KG1 (cell line): ENCODE measurements at regions not wholly inside any gene's neighbourhood (a gene's known extent, or its start where the extent isn't known, plus 50 kb on each side); places are given as distances from the start of the nearest gene placed in this dataset.
"Not testable (repeated sequence)": the region's sequence is repeated elsewhere in the genome, so short reads cannot be mapped to it uniquely, and the experiment has no call there.

Source experiments
- DNase-seq: peaks from one replicate; lab custom pipeline; 2025; lab: John Stamatoyannopoulos, UW

- not testable (repeated sequence) for DNase-seq
These were observed 77.9 kb downstream of the NR4A2 start for GRCh38 chr2:156254637-156255067.

GRCh38 chr2:156253765-156254164, 78.8 kb downstream of the NR4A2 start:
- DNase-seq: no peak

GRCh38 chr2:156242874-156243273, 89.6 kb downstream of the NR4A2 start:
- DNase-seq: no peak

- no peak for DNase-seq
These were observed 95.0 kb downstream of the NR4A2 start for GRCh38 chr2:156237558-156237957.

GRCh38 chr2:156229724-156230362, 102.7 kb downstream of the NR4A2 start:
- no peak for DNase-seq

- not testable (repeated sequence) for DNase-seq
These were observed 109.2 kb downstream of the NR4A2 start for GRCh38 chr2:156223328-156223727.

- DNase-seq: no peak
These were observed 110.8 kb downstream of the NR4A2 start for GRCh38 chr2:156221703-156222102.

- DNase-seq: no peak
These were observed 112.9 kb downstream of the NR4A2 start for GRCh38 chr2:156219491-156220100.

- DNase-seq: no peak
These were observed 116.9 kb downstream of the NR4A2 start for GRCh38 chr2:156215656-156216055.

GRCh38 chr2:156211318-156211717, 121.2 kb downstream of the NR4A2 start:
- no peak for DNase-seq

GRCh38 chr2:156206355-156206754, 126.2 kb downstream of the NR4A2 start:
- DNase-seq: no peak

- DNase-seq: no peak
These were observed 132.9 kb downstream of the NR4A2 start for GRCh38 chr2:156199588-156199987.

GRCh38 chr2:156196031-156196430, 136.5 kb downstream of the NR4A2 start:
- no peak for DNase-seq

GRCh38 chr2:156192468-156192867, 140.1 kb downstream of the NR4A2 start:
- DNase-seq: no peak

- DNase-seq: no peak
These were observed 141.0 kb downstream of the NR4A2 start for GRCh38 chr2:156191527-156191926.

- no peak for DNase-seq
These were observed 142.0 kb downstream of the NR4A2 start for GRCh38 chr2:156190517-156190916.

GRCh38 chr2:156189584-156189983, 142.9 kb downstream of the NR4A2 start:
- DNase-seq: no peak

- DNase-seq: no peak
These were observed 143.4 kb downstream of the NR4A2 start for GRCh38 chr2:156189143-156189542.

GRCh38 chr2:156182132-156182531, 150.4 kb downstream of the NR4A2 start:
- no peak for DNase-seq

- DNase-seq: no peak
These were observed 151.3 kb downstream of the NR4A2 start for GRCh38 chr2:156181208-156181607.

- DNase-seq: no peak
These were observed 154.9 kb downstream of the NR4A2 start for GRCh38 chr2:156177654-156178053.

GRCh38 chr2:156175946-156176345, 156.6 kb downstream of the NR4A2 start:
- DNase-seq: no peak

- DNase-seq: no peak
These were observed 161.6 kb downstream of the NR4A2 start for GRCh38 chr2:156170929-156171328.

GRCh38 chr2:156165742-156166141, 166.8 kb downstream of the NR4A2 start:
- no peak for DNase-seq
